Epithelial cell of prostate (primary cell): ENCODE measurements at regions not wholly inside any gene's neighbourhood (a gene's known extent, or its start where the extent isn't known, plus 50 kb on each side); places are given as distances from the start of the nearest gene placed in this dataset.
"Not testable (repeated sequence)": the region's sequence is repeated elsewhere in the genome, so short reads cannot be mapped to it uniquely, and the experiment has no call there.

Experiments
- DNase-seq: peaks from one replicate; pipeline ENCODE4 v3.0.0-alpha.2; 2011; ENCODE audit warnings: low read depth, low spot score
- H3K27ac ChIP-seq: fragments of 450-650 bp; 2 replicates; pipeline ENCODE4 v1.5.1; 2017; ENCODE audit warnings: mild to moderate bottlenecking

DNA sequence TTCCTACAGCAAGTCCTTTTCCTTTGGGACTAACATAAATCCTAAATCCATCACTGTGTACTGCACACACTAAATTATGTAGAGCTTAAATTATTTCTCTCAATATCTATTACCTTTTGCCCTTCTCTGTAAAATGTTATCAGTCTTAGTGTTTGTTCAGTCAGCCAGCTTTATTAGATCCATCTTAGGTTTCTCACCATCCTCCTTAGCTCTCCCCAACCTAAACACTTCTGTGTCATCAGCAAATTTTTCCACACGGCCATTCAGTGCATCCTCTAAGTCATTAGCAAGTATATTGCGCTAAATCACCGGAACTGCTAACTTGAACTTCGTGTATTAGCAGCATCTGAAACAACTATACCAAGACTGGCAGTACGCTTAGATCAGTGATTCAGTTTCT, 142.1 kb upstream of the ZNF438 start:
- no peak overlapping the region for H3K27ac ChIP-seq
- no peak for DNase-seq

DNA sequence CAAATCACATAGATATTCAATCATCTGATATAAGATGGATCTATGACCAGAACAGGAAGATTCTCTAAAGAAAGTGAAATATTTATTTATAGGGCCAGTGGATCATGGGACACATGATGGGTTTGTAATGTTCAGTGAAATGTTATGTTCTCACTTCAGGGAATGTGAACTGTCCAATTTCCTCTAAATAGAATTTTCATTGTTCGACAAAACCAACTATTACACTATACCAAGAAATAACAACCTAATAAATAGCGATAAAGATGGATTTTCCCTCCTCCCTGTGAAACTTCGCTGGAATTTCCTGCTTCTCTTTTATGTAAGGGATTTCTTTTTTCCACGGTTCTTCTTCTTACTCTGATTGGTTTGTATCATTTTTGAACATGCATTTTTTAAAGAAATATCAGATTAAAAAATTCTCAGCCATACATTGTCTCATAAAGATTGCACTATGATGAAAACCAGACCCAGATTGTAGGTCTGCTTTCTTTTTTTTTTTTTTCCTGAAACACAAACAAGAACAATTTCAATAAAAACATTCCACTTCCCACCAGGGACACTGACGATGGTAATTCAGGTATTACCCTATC, 139.8 kb upstream of the ZEB1 start:
- DNase-seq, result no peak
- no peak overlapping the region for H3K27ac ChIP-seq

DNA sequence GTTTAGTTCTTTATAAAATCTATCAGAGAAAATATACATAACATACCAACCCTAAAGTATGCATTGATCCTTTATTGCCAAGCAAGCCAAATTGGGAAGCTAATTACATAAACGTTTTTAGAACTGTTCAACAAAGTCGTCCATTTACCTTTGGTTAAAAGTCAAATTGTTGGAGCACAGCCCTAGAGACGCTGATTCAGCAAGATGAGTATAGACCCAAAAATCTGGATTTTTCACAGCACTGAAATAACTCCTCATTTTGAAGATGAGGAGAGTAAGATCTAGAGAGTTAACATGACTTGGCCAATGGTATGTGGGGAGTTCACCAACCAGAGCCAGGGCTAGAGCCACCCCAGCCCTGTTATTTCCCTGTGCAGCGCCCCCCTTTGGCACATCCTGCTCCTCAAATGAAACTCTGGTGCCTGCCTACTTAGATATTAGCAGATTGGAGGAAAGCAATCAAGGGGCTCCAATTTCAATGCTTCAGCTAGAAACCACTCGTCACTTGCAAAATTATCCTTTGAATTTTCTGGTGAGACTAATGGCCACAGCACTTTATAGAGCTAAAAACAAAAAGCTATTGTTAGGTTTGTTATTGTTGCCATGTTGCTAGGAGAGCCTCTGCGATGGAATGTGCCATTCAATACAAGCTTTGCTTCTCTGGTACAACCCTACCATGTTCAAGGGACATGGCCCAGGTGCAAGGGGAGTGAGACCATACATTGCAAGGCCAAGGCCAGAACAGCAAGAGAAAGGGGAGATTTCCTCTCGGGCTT, 132.6 kb upstream of the ZEB1 start:
- no peak overlapping the region for H3K27ac ChIP-seq
- no peak for DNase-seq

DNA sequence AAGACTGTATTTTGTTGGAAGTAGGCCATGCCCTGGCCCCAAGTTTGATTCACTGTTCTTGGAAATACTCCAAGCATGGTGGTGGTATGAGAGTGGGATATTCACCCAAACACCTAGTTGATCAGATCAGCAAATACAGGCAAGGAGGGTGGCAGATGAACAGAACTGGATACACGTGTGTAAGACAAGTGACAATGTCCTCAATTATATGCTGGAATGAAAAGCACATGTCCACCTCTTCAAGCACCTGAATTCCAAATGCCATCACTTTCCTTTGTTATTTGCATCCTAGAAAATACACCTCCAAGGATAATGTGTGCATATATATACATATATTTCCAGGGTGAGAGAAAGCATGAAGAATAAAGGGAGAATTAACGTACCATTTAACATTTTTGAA, 131.8 kb upstream of the ZEB1 start:
- H3K27ac ChIP-seq, result no peak overlapping the region
- DNase-seq, result no peak

DNA sequence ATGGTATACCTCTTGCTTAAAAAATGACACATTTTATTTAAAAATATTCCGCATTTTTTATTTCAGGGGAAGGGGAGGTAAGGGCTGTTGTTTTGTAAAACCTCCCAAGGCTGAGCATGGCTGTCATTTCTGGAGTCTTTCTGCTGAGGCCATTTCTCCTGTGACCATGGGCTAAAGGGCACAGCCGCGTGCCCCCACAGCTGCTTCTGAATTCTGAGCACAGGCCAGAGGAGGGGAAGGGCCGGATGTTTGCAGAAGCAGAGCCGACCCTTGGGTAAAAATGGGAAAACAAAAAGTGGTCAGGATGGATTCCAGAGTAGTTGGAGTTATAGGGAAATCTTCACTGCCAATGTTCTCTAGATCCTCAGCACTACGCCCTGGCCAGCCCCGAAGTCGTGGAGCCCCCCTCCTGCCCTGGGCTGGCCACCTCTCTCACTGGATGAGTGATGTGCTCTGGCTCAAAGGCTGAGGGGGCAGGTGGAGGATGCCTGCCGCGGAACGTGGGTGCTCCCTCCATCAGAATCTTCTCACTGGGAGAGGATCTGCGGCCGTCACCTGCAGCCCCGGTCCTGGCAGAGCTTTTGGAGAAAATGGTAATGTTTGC, 131.3 kb upstream of the ZEB1 start:
- H3K27ac ChIP-seq, result no peak overlapping the region
- DNase-seq, result no peak

DNA sequence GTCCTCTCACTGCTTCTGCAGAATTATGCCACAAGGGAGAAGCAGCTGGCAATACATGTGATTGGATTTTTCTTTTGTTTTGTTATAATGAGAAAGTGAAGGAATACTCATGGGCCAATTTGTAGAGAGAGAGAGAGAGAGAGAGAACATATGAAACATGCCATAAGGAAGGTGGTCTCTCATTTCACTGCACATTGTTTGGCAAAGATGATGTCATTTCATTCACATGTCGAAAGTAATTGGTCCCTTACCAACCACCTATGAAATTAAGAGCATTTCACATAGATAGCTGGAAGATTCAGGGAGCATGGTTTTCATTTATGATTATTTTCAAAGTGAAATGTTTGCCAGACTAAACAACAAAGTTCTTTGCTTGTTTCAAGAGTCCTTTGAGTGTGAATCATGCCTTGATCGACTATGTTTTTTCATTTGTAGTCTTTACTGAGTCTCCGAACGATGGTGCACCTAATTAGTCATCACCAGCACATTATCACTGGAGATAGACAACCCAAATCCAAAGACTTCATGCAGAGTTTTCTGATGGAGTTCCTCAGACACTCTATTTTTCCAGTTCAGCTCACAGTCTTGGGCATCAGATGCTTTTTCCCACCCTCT, 130.1 kb upstream of the ZEB1 start:
- no peak overlapping the region for H3K27ac ChIP-seq
- DNase-seq, result no peak

DNA sequence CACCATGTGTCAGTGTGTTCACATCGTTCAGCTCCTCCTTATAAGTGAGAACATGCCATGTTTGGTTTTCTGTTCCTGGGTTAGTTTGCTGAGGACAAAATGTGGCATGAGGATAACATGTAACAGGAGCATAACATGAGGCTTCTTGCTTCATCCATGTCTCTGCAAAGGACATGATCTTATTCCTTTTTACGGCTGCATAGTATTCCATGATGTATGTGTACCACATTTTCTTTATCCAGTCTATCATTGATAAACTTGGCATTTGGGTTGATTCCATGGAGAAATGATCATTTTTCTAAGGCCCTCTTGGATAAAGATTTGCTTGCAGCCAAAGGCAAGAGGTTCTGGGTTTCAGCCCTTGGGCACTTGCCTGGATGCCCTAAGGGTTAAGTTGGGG, 128.5 kb upstream of the ZEB1 start:
- no peak for DNase-seq
- no peak overlapping the region for H3K27ac ChIP-seq

DNA sequence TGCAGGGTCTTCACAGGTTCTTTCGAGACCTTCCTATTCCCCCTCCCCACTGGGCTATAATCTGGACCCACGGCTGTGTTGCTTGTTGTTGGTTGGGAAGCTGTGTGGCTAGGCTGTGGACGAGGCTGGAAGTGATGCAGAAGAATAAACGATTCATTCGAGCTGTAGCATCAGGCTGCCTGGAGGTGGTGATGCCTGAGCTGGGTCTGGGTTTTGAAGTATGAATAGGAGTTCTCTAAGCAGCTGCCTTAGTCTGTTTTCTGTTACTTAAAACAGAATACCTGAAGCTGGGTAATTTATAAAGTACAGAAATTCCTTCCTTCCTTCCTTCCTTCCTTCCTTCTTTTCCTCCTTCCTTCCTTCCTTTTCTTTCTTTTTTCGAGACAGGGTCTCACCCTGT, 126.5 kb upstream of the ZEB1 start:
- DNase-seq, result no peak

DNA sequence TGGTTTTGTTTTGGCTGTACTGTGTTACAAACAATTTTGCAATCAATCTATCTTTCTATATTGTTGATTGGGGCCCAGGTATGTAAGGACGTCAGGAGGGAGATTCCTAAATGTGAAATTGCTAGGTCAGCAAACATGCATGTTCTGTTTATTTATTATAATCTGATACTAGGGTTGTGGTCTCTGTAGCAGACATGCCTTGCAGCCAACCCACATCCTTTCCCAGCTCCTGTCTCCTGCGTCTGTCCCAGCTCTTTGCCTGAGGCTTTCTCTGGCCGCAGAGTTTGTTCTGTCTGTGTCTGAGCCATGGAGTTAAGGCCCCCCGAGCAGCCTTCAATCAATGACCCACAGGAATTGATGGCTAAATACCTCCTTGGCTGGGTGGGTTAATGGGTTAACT, 124.0 kb upstream of the ZEB1 start:
- DNase-seq, result no peak
- H3K27ac ChIP-seq, result no peak overlapping the region

More for the DNA sequence above, 126.5 kb upstream of the ZEB1 start:
- H3K27ac ChIP-seq, result no peak overlapping the region

DNA sequence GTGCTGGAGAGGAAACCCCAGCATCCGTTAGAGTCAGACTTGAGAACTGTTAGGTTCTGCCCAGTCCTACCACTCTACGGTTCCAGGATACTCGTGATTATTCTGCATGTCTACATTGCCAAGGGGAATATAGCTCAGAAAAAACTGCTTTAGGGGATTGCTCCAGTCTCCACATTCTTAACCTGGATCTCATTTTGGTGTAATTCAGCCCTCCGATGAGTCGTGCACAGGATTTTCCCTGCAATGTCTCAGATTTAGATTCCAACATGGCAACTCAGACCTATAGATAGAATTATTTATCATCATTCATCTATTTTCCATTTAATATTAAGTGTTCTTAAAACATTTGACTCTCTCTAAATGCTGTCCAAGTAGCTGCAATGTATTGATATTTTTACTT, 121.1 kb upstream of the ZEB1 start:
- no peak overlapping the region for H3K27ac ChIP-seq
- no peak for DNase-seq

DNA sequence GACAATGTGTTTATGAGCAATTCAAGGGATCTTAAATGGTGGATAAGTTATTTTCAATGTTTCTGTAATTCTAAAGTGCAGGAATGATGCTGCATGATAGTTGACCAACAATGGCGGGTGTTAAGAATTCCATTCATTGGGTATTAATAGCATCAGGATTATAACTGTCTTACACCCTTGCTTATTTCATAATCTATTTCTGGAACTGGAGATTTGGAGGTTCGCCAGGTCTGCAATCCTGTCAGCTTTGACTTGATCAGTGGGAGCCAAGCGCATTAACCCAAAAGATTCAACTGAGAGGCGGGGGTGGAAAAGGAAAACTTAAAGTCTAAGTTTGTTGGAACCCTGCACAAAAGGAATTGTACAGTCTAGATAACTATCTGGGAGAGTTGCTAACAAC, 114.9 kb upstream of the ZEB1 start:
- no peak for DNase-seq

DNA sequence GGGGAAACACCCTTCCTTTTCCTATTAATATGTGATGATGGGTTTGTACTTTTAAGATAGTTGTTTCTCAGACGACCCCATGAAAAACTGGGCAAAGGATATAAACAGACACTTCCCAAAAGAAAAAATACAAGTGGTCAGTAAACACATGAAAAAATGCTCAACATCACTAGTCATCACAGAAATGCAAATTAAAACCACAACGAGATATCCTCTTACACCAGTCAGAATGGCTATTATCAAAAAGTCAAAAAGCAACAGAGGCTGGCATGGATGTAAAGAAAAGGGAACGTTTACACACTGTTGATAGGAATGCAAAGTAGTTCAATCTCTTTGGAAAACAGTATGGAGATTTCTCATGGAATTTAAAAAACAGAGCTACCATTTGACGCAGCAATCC, 111.4 kb upstream of the ZEB1 start:
- DNase-seq, result no peak
- no peak overlapping the region for H3K27ac ChIP-seq

More for the DNA sequence above, 114.9 kb upstream of the ZEB1 start:
- no peak overlapping the region for H3K27ac ChIP-seq

DNA sequence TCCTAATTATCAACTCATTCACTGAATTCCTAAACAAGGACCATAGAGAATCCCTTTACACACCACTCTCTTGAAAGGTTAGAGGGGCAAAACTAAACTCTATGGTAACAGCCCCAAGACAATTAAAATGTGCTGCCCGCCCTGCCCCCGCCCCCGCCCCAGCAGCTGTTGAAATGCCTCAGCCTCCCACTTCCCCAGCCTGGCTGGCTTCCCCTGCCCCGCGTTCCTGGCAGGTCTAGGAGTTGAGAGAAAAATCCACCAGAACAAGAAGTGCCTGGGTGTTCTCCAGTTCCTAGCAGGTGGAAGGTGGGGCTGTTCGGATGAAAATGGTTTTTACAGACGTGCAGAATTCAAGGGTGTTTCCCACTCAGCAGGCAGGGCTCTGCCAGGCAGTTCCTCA, 109.5 kb upstream of the ZEB1 start:
- no peak for DNase-seq
- H3K27ac ChIP-seq, result no peak overlapping the region

DNA sequence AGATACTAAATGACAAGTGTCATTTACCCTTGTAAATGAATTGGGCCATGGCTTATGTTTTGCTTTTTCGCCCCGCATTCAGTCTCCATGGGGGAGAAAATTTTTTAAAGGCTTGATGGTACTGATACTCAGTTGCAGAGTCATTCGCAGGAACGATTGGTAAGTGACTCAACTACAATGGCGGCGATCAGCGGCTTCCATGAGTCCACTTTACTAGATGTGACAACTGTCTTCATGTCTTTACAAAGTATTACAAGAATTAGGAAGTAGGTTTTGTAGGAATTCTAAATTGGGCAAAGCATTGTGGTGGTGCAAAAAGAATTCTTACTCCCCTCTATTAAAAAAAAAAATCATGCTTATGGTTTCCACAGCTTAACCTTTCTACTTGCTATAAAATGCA, 108.8 kb upstream of the ZEB1 start:
- H3K27ac ChIP-seq, result no peak overlapping the region
- no peak for DNase-seq

DNA sequence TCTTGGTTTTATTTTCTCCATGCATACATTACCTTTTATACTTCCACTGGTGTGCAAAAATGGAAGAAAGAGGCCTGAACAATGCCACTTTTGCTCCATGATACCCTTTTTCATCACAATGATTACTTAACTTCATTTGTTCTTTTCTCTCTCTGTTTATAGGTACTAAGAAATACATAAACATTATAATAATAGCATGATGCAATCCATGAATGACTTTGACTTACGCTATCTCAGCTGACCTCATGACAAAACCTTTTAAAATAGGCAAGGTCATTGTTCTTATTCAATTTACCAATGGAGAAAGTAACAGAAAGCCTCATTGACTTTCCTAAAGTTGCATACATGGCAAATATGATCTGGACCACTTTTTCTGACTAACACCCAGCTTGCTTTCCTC, 105.1 kb upstream of the ZEB1 start:
- no peak for DNase-seq

DNA sequence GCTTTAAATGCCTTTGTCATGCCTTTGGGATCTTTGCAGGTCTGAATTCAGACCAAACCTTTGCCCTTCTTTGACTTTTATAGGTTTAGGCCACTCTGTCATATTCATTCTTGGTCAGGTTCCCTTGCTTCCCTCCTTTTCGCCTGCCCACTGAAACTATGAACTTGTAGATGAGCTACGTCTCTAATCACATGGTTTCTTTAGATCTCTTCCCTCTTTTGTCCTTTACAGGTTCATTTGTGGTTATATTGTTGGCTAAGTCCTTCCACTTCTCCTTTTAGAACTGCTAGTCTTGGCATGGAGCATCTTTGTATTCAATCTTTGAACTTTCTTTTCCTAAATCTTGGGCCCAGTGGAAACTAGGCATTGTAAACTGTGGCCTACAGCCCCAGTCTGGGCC, 104.0 kb upstream of the ZEB1 start:
- H3K27ac ChIP-seq, result no peak overlapping the region
- DNase-seq, result no peak

More for the DNA sequence above, 105.1 kb upstream of the ZEB1 start:
- H3K27ac ChIP-seq, result no peak overlapping the region

DNA sequence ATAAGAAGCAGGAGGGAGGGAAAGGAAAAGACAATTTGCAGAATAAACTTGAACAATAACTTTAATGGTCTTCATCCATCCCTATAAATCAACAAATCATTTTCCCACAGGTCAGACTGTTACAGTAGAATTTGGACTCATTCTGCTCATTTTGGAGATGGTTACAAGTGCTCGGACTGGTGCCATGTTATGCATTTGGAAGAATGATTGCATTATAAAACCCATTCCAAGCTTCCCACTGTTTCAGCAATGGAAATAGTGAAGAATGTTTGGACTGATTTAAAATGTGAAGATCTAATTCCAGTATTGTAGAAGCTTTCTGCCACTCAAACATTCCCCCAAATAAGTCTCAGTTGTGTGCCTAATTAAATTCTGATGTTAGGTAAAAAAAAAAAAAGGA, 99.7 kb upstream of the ZEB1 start:
- no peak overlapping the region for H3K27ac ChIP-seq
- no peak for DNase-seq

DNA sequence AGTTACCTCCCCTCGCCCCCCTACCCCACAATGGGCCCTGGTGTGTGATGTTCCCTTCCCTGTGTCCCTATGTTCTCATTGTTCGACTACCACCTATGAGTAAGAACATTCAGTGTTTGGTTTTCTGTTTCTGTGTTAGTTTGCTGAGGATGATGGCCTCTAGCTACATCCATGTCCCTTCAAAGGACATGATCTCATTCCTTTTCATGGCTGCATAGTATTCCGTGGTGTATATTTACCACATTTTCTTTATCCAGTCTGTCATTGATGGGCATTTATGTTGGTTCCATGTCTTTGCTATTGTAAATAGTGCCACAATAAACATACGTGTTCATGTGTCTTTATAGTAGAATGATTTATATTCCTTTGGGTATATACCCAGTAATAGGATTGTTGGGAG, 90.2 kb upstream of the ZEB1 start:
- not testable (repeated sequence) for H3K27ac ChIP-seq, DNase-seq

DNA sequence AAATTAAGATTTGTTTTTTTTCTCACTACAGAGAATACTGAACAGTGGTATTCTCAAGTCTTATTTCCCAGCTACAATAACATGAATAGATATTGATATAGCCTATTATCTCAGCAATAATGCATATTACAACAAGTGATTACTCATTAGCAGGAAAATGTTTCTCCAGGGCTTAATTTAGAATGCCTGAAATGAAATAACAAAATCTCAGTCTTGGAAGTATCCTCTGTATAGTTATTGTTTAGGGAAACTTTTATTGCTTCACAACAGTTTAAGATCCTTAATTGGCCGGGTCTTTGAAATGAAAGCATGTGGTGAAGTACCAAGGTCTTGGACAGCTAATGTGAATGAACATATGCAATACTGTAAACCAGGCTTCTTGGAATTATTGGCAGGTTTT, 79.1 kb upstream of the ZEB1 start:
- no peak for DNase-seq
- H3K27ac ChIP-seq, result no peak overlapping the region

DNA sequence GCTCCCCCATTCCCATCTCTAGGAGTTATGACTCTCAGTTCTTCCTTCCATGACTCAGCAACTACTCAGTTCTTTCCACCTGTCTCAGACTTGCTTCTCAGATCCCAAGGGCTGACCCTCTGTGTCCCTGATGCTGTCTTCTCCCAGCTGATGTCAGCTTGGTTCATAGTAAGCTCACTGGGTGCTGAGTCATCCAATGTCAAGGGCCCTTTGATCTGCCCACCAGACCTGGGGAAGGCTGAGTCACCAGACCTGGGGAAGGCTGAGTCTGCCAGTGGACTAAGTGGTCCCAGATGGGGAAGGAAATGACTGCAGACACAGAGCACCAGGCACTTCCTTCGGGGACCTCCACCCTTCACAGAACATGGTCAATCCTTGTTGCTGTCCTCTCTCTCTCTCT, 76.1 kb upstream of the ZEB1 start:
- DNase-seq, result peak; percentile 29
- H3K27ac ChIP-seq, result no peak overlapping the region

DNA sequence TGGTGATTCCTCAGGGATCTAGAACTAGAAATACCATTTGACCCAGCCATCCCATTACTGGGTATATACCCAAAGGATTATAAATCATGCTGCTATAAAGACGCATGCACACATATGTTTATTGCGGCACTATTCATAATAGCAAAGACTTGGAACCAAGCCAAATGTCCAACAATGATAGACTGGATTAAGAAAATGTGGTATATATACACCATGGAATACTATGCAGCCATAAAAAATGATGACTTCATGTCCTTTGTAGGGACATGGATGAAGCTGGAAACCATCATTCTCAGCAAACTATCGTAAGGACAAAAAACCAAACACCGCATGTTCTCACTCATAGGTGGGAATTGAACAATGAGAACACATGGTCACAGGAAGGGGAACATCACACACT, 67.9 kb upstream of the ZEB1 start:
- not testable (repeated sequence) for H3K27ac ChIP-seq, DNase-seq
